Thyroid gland (tissue), 4 donors: ENCODE measurements at regions not wholly inside any gene's neighbourhood (a gene's known extent, or its start where the extent isn't known, plus 50 kb on each side); places are given as distances from the start of the nearest gene placed in this dataset.

Source experiments
- POLR2A ChIP-seq, 2 donors: fragments of 450-650 bp; IDR thresholded peaks; one replicate each; pipeline ENCODE4 v1.6.1; 2017; ENCODE audit warnings: antibody characterized with exemption in 2 of 2, mild to moderate bottlenecking in 2 of 2, moderate library complexity in 1 of 2
- TF ChIP-seq, protein P1 (sequence below), 6 experiments: fragments of 200-600 bp in 3 of 6; fragments of 450-650 bp in 3 of 6; sonication (generic) in 3 of 6; IDR thresholded peaks; one replicate each; pipeline ENCODE4 v1.5.1; 2016 to 2019; ENCODE audit warnings: antibody characterized with exemption in 6 of 6, mild to moderate bottlenecking in 2 of 6, inconsistent platforms in 1 of 6, moderate library complexity in 1 of 6

DNA sequence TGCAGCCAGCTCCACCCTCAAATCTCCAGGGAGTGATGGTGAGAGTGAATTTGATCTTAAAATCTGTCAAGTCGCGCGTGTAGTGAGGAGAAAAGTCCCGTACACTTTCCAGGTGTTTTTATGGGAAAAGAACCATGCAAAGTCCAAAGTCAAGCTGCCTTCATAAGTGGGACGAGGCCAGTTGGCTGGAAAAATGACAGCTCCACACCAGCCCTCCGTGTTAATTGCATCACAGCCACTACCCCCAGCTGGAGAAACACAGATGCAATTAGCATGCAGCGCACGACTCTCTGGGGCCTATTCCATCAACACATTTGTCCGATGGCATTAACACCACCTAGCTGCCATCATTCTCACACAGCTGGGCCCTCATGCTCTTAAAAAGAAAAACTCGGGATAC, 68.4 kb downstream of the KLHDC7A start:
- TF ChIP-seq, protein P1, sequence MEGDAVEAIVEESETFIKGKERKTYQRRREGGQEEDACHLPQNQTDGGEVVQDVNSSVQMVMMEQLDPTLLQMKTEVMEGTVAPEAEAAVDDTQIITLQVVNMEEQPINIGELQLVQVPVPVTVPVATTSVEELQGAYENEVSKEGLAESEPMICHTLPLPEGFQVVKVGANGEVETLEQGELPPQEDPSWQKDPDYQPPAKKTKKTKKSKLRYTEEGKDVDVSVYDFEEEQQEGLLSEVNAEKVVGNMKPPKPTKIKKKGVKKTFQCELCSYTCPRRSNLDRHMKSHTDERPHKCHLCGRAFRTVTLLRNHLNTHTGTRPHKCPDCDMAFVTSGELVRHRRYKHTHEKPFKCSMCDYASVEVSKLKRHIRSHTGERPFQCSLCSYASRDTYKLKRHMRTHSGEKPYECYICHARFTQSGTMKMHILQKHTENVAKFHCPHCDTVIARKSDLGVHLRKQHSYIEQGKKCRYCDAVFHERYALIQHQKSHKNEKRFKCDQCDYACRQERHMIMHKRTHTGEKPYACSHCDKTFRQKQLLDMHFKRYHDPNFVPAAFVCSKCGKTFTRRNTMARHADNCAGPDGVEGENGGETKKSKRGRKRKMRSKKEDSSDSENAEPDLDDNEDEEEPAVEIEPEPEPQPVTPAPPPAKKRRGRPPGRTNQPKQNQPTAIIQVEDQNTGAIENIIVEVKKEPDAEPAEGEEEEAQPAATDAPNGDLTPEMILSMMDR (IDR thresholded peaks at IDR 0.05), result no peak
- no peak for TF ChIP-seq POLR2A (IDR thresholded peaks at IDR 0.05)
